B cell (primary cell): ENCODE measurements at regions not wholly inside any gene's neighbourhood (a gene's known extent, or its start where the extent isn't known, plus 50 kb on each side); places are given as distances from the start of the nearest gene placed in this dataset.

Experiments
- ATAC-seq: fragments of 200-7000 bp; cut with Tn5 transposase; one replicate; pipeline ENCODE4 v1.10.0; 2021; ENCODE audit warnings: low read depth, mild to moderate bottlenecking, moderate number of reproducible peaks, moderate library complexity
- CTCF ChIA-PET: fragments of 350-600 bp; sonication (Branson Sonifier 250); formaldehyde crosslinking; loops from one replicate; lab custom pipeline; 2021; ENCODE audit warnings: antibody characterized with exemption, inconsistent platforms; lab: Charles Lee
- POLR2A ChIA-PET: fragments of 350-600 bp; sonication (Branson Sonifier 250); formaldehyde crosslinking; loops from one replicate; lab custom pipeline; 2021; ENCODE audit warnings: antibody characterized with exemption; lab: Charles Lee
- DNase-seq: peaks from one replicate; pipeline ENCODE4 v3.0.0; 2013
- H2AFZ ChIP-seq: 2 replicates; pipeline ENCODE4 v1.6.1; 2012; ENCODE audit warnings: mild to moderate bottlenecking, low read depth, low read length; ENCODE audit not compliant: insufficient read depth, poor library complexity, severe bottlenecking
- H3K27ac ChIP-seq, 2 donors: 1 replicate in 1 of 2; 2 replicates in 1 of 2; pipeline ENCODE4 v1.5.1; 2012 to 2013; ENCODE audit warnings: low read length in 2 of 2, mild to moderate bottlenecking in 2 of 2, moderate library complexity in 1 of 2
- H3K27me3 ChIP-seq, 4 experiments: fragments of 200-600 bp in 1 of 4; sonication (generic) in 1 of 4; replicated peaks in 1 of 4; 1 replicate in 2 of 4; 2 replicates in 2 of 4; pipeline versions ENCODE4 v1.6.1 to v1.7.0; 2013 to 2016; ENCODE audit warnings: low read length in 3 of 4, mild to moderate bottlenecking in 2 of 4, mixed read lengths in 1 of 4, moderate library complexity in 1 of 4; ENCODE audit not compliant: insufficient read depth in 4 of 4, control insufficient read depth in 3 of 4; ENCODE audit errors: control extremely low read depth in 1 of 4
- H3K36me3 ChIP-seq, 2 experiments: replicated peaks in 1 of 2; 1 replicate in 1 of 2; 2 replicates in 1 of 2; pipeline versions ENCODE4 v1.6.1 to v1.7.1; 2013; ENCODE audit warnings: low read length in 1 of 2; ENCODE audit not compliant: insufficient read depth in 2 of 2, control insufficient read depth in 1 of 2; ENCODE audit errors: control extremely low read depth in 1 of 2, extremely low read depth in 1 of 2
- H3K4me1 ChIP-seq, 2 donors: fragments of 200-600 bp in 1 of 2; sonication (generic) in 1 of 2; 1 replicate in 1 of 2; 2 replicates in 1 of 2; pipeline versions ENCODE4 v1.5.1 to v1.6.1; 2013 to 2017; ENCODE audit warnings: low read length in 2 of 2; ENCODE audit not compliant: control insufficient read depth in 2 of 2, insufficient read depth in 2 of 2
- H3K4me2 ChIP-seq: replicated peaks from 2 replicates; pipeline ENCODE3; 2012; ENCODE audit warnings: mild to moderate bottlenecking, low read depth, low read length; ENCODE audit not compliant: poor library complexity, severe bottlenecking
- H3K4me3 ChIP-seq, 5 experiments: fragments of 200-600 bp in 1 of 5; sonication (generic) in 1 of 5; 1 replicate in 3 of 5; 2 replicates in 2 of 5; pipeline versions ENCODE4 v1.5.1 to v1.7.0; 2011 to 2016; ENCODE audit warnings: low read length in 4 of 5, mild to moderate bottlenecking in 4 of 5, low read depth in 2 of 5, control low read depth in 1 of 5, moderate library complexity in 1 of 5; ENCODE audit not compliant: insufficient read depth in 1 of 5; ENCODE audit errors: control extremely low read depth in 1 of 5, extremely low read depth in 1 of 5
- H3K79me2 ChIP-seq: fragments of 200-600 bp; sonication (generic); one replicate; pipeline ENCODE4 v1.6.0; 2016; ENCODE audit warnings: low read length; ENCODE audit not compliant: control insufficient read depth, insufficient read depth
- H3K9ac ChIP-seq: fragments of 200-600 bp; sonication (generic); 2 replicates; pipeline ENCODE4 v1.6.1; 2017; ENCODE audit warnings: mild to moderate bottlenecking, low read length, moderate library complexity
- H3K9me3 ChIP-seq, 3 donors: one replicate each; pipeline versions ENCODE4 v1.6.1 to v1.7.1; 2013; ENCODE audit warnings: low read length in 2 of 3; ENCODE audit not compliant: control insufficient read depth in 2 of 3, insufficient read depth in 1 of 3; ENCODE audit errors: control extremely low read depth in 1 of 3
- H4K20me1 ChIP-seq: 2 replicates; pipeline ENCODE4 v1.6.0; 2012; ENCODE audit warnings: mild to moderate bottlenecking, low read length; ENCODE audit not compliant: insufficient read depth, control insufficient read depth, poor library complexity, severe bottlenecking
- H3K27ac Mint-ChIP-seq: one replicate; pipeline ENCODE4 v1.8.0; 2021; ENCODE audit warnings: mixed read lengths
- H3K27me3 Mint-ChIP-seq: one replicate; pipeline ENCODE4 v1.8.0; 2021; ENCODE audit warnings: mixed read lengths
- H3K4me1 Mint-ChIP-seq: one replicate; pipeline ENCODE4 v1.8.0; 2021; ENCODE audit warnings: mixed read lengths
- H3K4me3 Mint-ChIP-seq: one replicate; pipeline ENCODE4 v1.8.0; 2021; ENCODE audit warnings: mixed read lengths
- H3K9me3 Mint-ChIP-seq: one replicate; pipeline ENCODE4 v1.8.0; 2022; ENCODE audit warnings: mixed read lengths; ENCODE audit not compliant: insufficient read depth
- EZH2 ChIP-seq: IDR thresholded peaks from 2 replicates; pipeline ENCODE4 v1.6.1; 2012; ENCODE audit warnings: borderline replicate concordance, low read depth, mild to moderate bottlenecking, moderate library complexity, low read length; ENCODE audit not compliant: insufficient read depth, poor library complexity, severe bottlenecking
- WGBS: methylation state at CpG from one replicate; pipeline ENCODE4 v1.1.5; 2013; ENCODE audit warnings: missing lambda C conversion rate; ENCODE audit not compliant: insufficient coverage; 5-methylcytosine and 5-hydroxymethylcytosine counted together
- intact Hi-C: fragments of 100-400 bp; cut with micrococcal nuclease; formaldehyde crosslinking; loops from one replicate; pipeline ENCODE4 v1.10.0; 2022
- TF ChIP-seq, protein P1 (sequence below): fragments of 200-600 bp; IDR thresholded peaks from one replicate; pipeline ENCODE4 v1.8.0; 2022; ENCODE audit warnings: antibody characterized with exemption, mild to moderate bottlenecking

DNA sequence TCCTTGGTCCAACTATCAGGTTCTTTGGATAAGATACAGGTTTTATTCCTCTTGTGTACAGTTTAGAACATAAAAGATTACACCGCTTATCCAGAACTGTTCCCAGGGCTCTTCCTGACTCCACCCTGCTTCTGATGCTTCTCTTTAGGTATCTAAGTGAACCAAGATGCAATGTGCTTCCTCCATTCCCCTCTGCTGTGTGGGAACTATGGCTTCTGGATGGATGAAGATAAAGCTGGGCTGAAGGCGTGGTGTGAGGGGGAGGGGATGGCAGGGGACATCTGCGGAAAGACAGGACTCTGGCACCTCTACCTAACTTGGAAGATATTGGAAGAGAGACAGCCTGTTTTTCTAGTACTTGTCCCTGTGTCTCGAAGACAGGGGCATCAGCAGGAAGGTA is 209.9 kb upstream of the TBX20 start:
- Histone ChIP-seq H3K36me3 (no peaks in the 10 kb centered on the region), H3K27me3 (peaks cover 0 to 3% (median 0%) of the 10 kb centered on the region in 4 experiments), H3K27ac (no peak overlapping the region), H3K9ac (no peak overlapping the region), H3K4me3 (no peak overlapping the region), H3K9me3 (peaks cover 2 to 7% (median 3%) of the 10 kb centered on the region in 3 donors), H4K20me1 (no peaks in the 10 kb centered on the region), H3K79me2 (no peaks in the 10 kb centered on the region), H3K4me1 (no peaks in the 10 kb centered on the region), H3K4me2 (no peak overlapping the region), H2AFZ (no peak overlapping the region)
- WGBS = 95% methylated on average over 2 of the region's 4 CpGs
- Mint-ChIP-seq H3K4me3 (no peak overlapping the region), H3K4me1 (peaks cover 4% of the 10 kb centered on the region), H3K27ac (no peak overlapping the region), H3K27me3 (peaks cover under 1% of the 10 kb centered on the region), H3K9me3 (peaks cover 4% of the 10 kb centered on the region)
- intact Hi-C loops = no loop called here
- no peak for DNase-seq
- CTCF ChIA-PET = no interaction called here
- TF ChIP-seq EZH2 = no peak
- TF ChIP-seq, protein P1, sequence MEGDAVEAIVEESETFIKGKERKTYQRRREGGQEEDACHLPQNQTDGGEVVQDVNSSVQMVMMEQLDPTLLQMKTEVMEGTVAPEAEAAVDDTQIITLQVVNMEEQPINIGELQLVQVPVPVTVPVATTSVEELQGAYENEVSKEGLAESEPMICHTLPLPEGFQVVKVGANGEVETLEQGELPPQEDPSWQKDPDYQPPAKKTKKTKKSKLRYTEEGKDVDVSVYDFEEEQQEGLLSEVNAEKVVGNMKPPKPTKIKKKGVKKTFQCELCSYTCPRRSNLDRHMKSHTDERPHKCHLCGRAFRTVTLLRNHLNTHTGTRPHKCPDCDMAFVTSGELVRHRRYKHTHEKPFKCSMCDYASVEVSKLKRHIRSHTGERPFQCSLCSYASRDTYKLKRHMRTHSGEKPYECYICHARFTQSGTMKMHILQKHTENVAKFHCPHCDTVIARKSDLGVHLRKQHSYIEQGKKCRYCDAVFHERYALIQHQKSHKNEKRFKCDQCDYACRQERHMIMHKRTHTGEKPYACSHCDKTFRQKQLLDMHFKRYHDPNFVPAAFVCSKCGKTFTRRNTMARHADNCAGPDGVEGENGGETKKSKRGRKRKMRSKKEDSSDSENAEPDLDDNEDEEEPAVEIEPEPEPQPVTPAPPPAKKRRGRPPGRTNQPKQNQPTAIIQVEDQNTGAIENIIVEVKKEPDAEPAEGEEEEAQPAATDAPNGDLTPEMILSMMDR = no peak
- POLR2A ChIA-PET = no interaction called here
- ATAC-seq = no peak

DNA sequence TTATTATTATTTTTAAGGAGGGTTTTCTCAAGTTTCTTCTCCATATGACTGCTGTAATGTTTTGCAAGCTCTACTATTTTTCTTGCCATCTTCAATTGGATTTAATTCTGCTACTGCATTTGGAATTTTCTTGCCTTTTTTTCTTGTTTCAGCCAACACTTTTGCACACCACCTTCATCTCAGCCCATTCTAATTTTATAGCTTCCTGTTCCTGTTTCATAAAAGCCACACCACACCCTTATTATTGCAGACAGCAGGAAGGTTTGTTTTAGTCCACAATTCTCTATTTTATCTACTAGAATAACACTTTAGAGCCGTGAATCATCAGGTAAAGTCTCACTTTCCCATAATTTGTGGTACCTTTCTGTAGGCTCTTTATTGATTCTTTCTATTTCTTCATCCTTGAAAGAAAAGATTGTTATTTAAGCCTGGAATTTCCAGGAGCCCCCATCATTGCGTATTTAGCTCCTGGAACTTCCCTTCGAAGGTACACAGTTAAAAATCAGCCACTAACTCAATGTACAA is 209.3 kb upstream of the TBX20 start:
- H3K4me1 Mint-ChIP-seq = peaks cover 4% of the 10 kb centered on the region
- intact Hi-C loops = no loop called here
- ATAC-seq (no peak), DNase-seq (no peak)
- H3K27me3 Mint-ChIP-seq = peaks cover 5% of the 10 kb centered on the region
- Histone ChIP-seq H3K79me2 (no peaks in the 10 kb centered on the region), H3K9ac (no peak overlapping the region), H3K9me3 (peaks cover 2 to 7% (median 3%) of the 10 kb centered on the region in 3 donors), H3K4me2 (no peak overlapping the region), H2AFZ (no peak overlapping the region), H3K27me3 (peaks cover 0 to 3% (median 0%) of the 10 kb centered on the region in 4 experiments), H3K4me3 (no peak overlapping the region), H3K36me3 (no peaks in the 10 kb centered on the region), H3K4me1 (no peaks in the 10 kb centered on the region), H4K20me1 (no peaks in the 10 kb centered on the region), H3K27ac (no peak overlapping the region)
- POLR2A ChIA-PET = no interaction called here
- no peak for TF ChIP-seq EZH2
- TF ChIP-seq, protein P1 = no peak
- peaks cover 9% of the 10 kb centered on the region for H3K9me3 Mint-ChIP-seq
- no peak overlapping the region for H3K4me3 Mint-ChIP-seq
- no peak overlapping the region for H3K27ac Mint-ChIP-seq
- no CpG with 5 or more reads among the region's 3 CpGs for WGBS
- CTCF ChIA-PET = no interaction called here
